NCI-H526 (cell line): ENCODE measurements at regions not wholly inside any gene's neighbourhood (a gene's known extent, or its start where the extent isn't known, plus 50 kb on each side); places are given as distances from the start of the nearest gene placed in this dataset.

Source experiments
- DNase-seq, 2 experiments: peaks; one replicate each; lab custom pipeline; 2025; lab: John Stamatoyannopoulos, UW

DNA sequence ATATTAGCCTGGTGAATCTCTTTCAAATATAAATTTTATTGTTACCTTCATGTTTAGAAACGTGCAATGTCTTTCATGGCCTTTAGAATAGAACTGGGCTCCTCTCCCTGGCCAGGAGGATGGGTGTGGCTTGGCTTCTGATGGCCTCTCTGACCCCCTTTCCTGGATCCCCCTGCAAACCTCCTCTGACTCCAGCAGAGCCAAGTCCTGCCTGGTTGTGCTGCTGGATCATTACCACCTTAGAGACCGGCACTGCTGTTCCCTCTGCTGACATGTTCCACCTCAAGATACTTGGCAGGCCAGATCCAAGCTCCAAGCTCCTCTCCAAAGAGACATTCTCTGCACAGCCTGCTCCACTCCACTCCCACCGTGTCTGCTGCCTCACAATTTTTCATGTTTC, 823.8 kb upstream of the HS6ST1 start:
- DNase-seq, result no peak

- DNase-seq, result no peak
Observed at GRCh38 chr2:129144082-129144791, 825.6 kb upstream of the HS6ST1 start.

DNA sequence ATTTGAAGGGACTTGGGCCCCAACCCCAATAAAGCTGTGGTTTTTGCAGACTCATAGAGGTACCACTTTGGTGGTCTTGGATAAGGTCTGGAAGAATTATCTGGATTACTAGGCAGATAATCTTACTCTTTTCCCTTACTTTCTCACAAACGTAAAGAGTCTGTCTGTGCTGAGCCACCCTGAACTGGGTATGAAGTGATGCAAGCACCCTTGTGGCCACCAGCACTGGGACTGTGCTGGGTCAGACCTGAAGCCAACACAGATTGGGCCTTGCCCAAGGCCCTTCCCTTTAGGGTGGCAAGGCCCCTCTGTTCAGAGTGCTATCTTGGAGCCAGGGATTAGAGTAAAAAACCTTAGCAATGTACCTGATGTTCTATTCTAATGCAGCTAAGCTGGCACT, 827.0 kb upstream of the RAB6C start:
- no peak for DNase-seq

DNA sequence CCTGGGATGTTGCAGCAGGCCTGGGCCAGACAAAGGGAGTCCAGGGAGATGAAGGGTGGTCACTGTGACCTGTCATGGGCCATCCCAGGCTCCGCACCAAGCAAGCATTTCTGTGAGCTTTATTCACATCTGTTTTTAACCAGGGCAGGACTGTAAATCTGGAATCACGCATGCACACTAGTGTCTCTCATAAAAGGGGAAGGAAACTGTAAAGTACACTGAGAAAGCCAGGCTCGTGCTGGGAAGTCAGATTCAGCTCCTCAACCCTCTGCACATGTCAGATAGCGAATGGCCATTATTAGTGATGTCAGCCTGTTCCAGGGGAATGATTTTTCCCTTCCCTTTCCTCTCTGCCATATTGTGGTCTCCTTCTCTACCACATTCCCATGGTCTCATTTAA, 818.6 kb upstream of the RAB6C start:
- DNase-seq, result no peak

DNA sequence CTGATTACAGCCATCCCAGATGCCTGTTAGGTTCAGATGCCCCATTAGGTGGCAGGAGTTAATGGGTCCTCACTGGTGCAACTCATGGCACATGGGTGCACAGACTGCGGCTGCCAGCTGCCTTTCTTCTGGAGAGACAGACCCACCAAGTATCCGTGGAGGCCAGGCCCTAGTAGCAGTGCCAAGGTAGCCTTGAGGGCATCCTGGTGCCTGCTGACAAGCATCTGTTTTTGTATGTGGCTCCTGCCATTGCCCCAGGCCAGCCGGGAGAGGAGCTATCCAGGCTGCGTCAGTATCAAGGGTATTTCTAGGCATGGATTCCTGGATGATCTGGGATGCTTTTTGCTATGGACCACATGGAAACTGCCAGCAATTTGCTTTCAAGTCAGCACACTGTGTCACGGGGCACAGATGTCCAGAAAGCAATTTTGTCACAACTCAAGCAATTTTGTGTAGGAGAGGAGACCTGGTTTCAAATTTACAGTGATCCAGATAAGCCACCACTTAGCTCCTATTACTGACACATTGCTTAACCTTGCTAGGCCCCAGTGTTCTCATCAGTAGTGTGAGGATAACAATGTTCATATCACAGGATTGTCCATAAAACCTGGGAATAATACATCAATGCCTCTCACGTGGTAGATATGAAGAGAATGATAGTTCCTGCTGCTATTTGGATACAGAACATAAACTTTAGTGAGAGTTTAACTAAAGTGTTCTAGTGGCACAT, 815.1 kb upstream of the RAB6C start:
- no peak for DNase-seq

DNA sequence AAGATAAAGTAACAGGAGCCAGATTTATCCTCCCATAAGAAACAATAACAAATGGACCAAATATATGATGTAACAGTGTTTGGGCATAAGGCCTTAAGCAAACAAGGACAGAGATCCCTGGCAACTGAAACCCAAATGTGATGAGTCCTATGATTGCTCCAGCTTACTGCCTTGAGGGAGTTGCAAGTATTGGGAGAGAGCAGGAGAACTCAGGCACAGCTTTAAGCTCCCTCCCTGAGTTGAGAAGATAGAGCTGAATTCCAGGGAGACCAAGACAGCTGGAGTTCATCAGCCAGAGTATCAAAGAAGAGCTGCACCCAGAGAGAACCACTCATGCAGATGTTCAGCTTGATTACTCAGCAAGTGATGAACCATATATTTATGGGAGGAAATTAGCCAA, 814.5 kb upstream of the RAB6C start:
- no peak for DNase-seq

GRCh38 chr2:129167456-129167855, 812.0 kb upstream of the RAB6C start:
- DNase-seq, result no peak

DNA sequence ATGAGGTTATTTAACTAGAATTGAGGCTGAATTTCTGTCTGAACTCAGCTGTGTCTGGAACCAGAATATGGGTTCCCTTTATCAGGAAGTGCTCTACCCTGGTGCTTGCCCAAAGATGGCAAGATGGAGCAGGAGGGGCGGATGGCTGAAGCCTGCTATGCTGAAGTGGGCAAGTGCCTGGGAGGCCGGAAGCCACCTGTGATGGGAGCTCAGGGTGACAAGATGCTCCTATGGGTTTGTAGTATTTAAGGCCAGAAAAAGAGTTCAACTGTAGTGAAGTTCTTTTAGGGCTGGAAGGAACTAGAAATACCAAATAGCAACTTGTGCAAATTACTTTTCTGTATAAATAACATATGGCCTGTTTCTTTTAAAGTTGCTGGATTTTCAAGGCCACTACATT, 808.9 kb upstream of the RAB6C start:
- no peak for DNase-seq

DNA sequence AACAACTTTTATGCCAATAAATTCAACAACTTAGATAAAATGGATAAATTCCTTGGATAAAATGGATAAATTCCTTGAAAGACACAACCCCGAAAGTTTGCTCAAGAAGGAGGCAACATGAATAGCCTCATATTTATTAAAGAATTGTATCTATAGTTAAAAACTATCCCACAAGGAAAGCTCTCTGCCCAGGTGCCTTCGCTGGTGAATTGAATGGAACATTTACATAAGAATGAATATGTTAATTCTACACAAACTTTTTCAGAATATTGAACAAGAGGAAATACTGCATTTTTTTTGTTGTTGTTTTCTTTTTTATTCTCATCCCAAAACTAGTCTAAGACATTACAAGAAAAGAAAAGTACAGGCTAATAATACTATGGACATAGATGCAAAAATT, 805.3 kb upstream of the RAB6C start:
- no peak for DNase-seq

DNA sequence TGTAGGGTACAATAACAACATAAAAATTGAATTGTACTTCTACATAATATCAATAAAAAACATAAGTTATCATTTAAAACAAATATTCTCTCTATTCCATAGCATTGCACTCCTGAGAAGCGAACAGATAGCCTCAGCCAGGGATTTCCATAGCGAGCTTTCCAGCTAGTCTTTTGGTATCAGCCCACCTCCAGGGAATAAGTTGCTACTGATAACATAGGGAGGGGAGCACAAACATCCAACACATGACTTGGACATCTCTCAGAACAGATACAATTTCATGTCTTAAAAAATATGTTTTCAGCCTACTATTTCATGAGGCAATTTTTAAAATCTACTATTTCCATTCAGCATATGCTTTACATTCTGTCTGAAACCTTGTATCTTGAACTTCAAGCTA, 804.4 kb upstream of the RAB6C start:
- no peak for DNase-seq

- no peak for DNase-seq
Observed at GRCh38 chr2:129176375-129176774, 803.1 kb upstream of the RAB6C start.

DNA sequence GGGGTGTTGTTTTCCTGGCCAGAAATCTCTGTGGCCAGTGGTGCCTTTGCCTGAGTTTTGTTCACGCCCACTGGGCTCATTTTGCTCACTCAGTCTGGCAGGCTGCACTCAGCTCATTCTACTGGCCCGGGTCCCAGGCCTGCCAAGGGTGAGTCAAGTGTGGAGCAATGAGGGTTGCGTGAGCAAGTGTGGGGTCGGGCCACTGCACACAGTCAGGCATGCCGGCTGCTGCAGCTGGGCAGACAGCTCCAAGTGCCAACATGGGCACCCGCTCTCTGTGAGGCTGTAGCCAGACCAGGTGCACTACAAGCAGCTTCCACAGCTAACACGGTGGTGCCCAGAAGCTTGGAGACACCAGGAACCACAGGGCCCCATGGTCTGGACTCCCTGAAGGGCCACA, 801.1 kb upstream of the RAB6C start:
- no peak for DNase-seq

GRCh38 chr2:129179199-129179598, 800.3 kb upstream of the RAB6C start:
- DNase-seq, result no peak

GRCh38 chr2:129180124-129180716, 799.2 kb upstream of the RAB6C start:
- no peak for DNase-seq

- no peak for DNase-seq
Observed at GRCh38 chr2:129181433-129181832, 798.0 kb upstream of the RAB6C start.

DNA sequence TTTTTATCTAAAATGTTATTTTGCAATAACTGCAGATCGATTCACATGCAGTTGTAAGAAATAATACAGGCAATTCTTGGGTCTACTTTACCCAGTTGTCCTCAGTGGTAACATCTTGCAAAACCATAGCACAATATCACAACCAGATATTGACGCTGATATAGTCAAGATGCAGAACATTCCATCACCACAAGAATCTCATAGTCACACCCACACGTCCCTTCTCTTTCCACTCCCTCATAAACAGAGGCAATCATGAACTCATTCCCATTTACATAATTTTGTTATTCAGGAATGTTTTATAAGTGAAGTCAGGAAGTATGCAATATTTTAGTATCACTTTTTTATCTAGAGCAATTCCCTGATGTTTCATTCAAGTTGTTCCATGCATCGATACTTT, 797.5 kb upstream of the RAB6C start:
- DNase-seq, result no peak

DNA sequence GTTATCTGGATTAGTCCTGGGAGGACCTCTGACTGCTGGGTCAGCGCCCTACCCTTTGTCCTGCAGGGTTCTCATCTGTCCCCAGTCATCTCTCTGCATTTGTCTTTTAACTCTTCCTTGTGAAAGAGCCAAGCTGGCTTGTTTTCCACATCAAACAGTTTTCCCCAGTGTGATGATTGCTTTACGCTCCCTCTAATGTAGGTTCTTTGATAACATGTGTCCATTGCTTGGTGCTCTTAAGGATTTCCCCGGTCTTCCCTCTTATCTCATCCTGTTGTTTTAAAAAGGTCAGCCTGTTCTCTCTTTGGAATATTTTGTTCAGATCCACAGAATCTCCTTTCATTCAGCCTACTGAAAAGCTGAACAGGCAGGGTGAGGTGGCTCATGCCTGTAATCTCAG, 792.1 kb upstream of the RAB6C start:
- DNase-seq, result no peak

- no peak for DNase-seq
Observed at GRCh38 chr2:129188451-129188850, 791.0 kb upstream of the RAB6C start.

DNA sequence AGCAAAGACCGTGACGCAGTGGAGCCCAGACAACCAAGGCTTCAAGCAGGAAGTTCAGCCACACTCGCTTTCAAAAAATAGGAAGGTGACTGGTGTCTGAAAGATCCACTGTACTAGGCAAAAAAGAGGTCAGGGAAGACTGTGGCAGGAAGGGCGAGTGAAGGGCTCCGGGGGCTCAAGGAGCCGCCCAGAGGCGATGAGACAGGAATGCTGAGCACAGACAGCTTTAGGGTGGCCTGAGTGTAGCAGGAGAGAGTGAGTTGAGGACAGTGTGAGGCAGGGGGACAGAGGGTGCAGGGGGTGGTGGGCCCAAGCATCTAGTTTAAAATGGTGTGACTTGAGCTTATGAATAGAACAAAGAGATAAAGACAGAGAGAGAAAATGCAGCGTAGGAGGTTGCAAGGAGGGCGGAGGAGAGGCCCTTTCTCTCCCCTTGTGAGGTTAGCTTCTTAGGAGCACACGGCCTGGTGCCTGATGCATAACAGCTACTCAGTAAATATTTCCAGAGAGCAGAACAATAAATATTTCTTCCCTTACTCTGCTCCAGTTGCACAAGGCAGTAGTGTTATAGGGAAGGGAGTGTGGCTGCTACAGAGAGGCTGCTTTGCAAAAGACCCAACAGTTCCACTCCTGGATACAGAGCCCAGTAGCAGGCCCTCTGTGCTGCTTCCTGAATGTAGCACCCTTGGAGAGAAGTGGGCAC, 789.7 kb upstream of the RAB6C start:
- no peak for DNase-seq

- DNase-seq, result no peak
Observed at GRCh38 chr2:129190494-129190893, 789.0 kb upstream of the RAB6C start.

- no peak for DNase-seq
Observed at GRCh38 chr2:129191530-129191929, 787.9 kb upstream of the RAB6C start.

GRCh38 chr2:129192117-129192516, 787.3 kb upstream of the RAB6C start:
- peak in 1 of 2 experiments; percentile 13 for DNase-seq

- DNase-seq, result no peak
Observed at GRCh38 chr2:129192841-129193253, 786.6 kb upstream of the RAB6C start.
